ENCODE measurements at regions not wholly inside any gene's neighbourhood (a gene's known extent, or its start where the extent isn't known, plus 50 kb on each side); places are given as distances from the start of the nearest gene placed in this dataset.
A peak's percentile ranks its signal among the peaks of the same experiment; 100 is the strongest.
"Not testable (repeated sequence)": the region's sequence is repeated elsewhere in the genome, so short reads cannot be mapped to it uniquely, and the experiment has no call there.

GRCh38 chr12:92408072-92408900 lies 262.6 kb upstream of the BTG1 start:
- H3K27ac ChIP-seq (ENCODE audit: insufficient read depth, low read length, poor library complexity, severe bottlenecking) = no peak overlapping the region
- H3K4me3 ChIP-seq (ENCODE audit: insufficient read depth, low read depth, low read length, poor library complexity, severe bottlenecking) = no peak overlapping the region
- no peaks in the 10 kb centered on the region for H3K9me3 ChIP-seq (ENCODE audit: control insufficient read depth, low read length)
- no peaks in the 10 kb centered on the region for H3K27me3 ChIP-seq (replicated peaks; ENCODE audit: control insufficient read depth, insufficient read depth, low read length, poor library complexity, severe bottlenecking)
- peak in 1 of 3 donors; percentile 6 for DNase-seq
- H3K4me1 ChIP-seq (ENCODE audit: control insufficient read depth, insufficient read depth, low read length, poor library complexity, severe bottlenecking) = peaks cover 19% of the 10 kb centered on the region
- H3K36me3 ChIP-seq (ENCODE audit: control insufficient read depth, insufficient read depth, low read length) = no peaks in the 10 kb centered on the region

GRCh38 chr12:92406404-92407070 lies 260.9 kb upstream of the BTG1 start:
- not testable (repeated sequence) for H3K36me3 ChIP-seq (ENCODE audit: control insufficient read depth, insufficient read depth, low read length); H3K27ac ChIP-seq (ENCODE audit: insufficient read depth, low read length, poor library complexity, severe bottlenecking); H3K9me3 ChIP-seq (ENCODE audit: control insufficient read depth, low read length); H3K27me3 ChIP-seq (replicated peaks; ENCODE audit: control insufficient read depth, insufficient read depth, low read length, poor library complexity, severe bottlenecking); DNase-seq; H3K4me3 ChIP-seq (ENCODE audit: insufficient read depth, low read depth, low read length, poor library complexity, severe bottlenecking)
- peaks cover 31% of the 10 kb centered on the region for H3K4me1 ChIP-seq (ENCODE audit: control insufficient read depth, insufficient read depth, low read length, poor library complexity, severe bottlenecking)

GRCh38 chr12:92405801-92406251 lies 260.2 kb upstream of the BTG1 start:
- H3K4me3 ChIP-seq (ENCODE audit: insufficient read depth, low read depth, low read length, poor library complexity, severe bottlenecking); H3K27ac ChIP-seq (ENCODE audit: insufficient read depth, low read length, poor library complexity, severe bottlenecking); H3K27me3 ChIP-seq (replicated peaks; ENCODE audit: control insufficient read depth, insufficient read depth, low read length, poor library complexity, severe bottlenecking); DNase-seq; H3K9me3 ChIP-seq (ENCODE audit: control insufficient read depth, low read length); H3K36me3 ChIP-seq (ENCODE audit: control insufficient read depth, insufficient read depth, low read length): not testable (repeated sequence)
- H3K4me1 ChIP-seq (ENCODE audit: control insufficient read depth, insufficient read depth, low read length, poor library complexity, severe bottlenecking) = peaks cover 37% of the 10 kb centered on the region

- Histone ChIP-seq H3K4me3 (ENCODE audit: insufficient read depth, low read depth, low read length, poor library complexity, severe bottlenecking) (no peak overlapping the region), H3K27ac (ENCODE audit: insufficient read depth, low read length, poor library complexity, severe bottlenecking) (peak overlapping the region; percentile 85), H3K27me3 (replicated peaks; ENCODE audit: control insufficient read depth, insufficient read depth, low read length, poor library complexity, severe bottlenecking) (no peaks in the 10 kb centered on the region), H3K4me1 (ENCODE audit: control insufficient read depth, insufficient read depth, low read length, poor library complexity, severe bottlenecking) (peaks cover 46% of the 10 kb centered on the region), H3K36me3 (ENCODE audit: control insufficient read depth, insufficient read depth, low read length) (no peaks in the 10 kb centered on the region), H3K9me3 (ENCODE audit: control insufficient read depth, low read length) (no peaks in the 10 kb centered on the region)
- no peak for DNase-seq
These were observed 259.3 kb upstream of the BTG1 start for GRCh38 chr12:92404921-92405320.

GRCh38 chr12:92404259-92404894 lies 258.7 kb upstream of the BTG1 start:
- no peak overlapping the region for H3K4me3 ChIP-seq (ENCODE audit: insufficient read depth, low read depth, low read length, poor library complexity, severe bottlenecking)
- H3K27ac ChIP-seq (ENCODE audit: insufficient read depth, low read length, poor library complexity, severe bottlenecking) = peak overlapping the region; percentile 85
- no peaks in the 10 kb centered on the region for H3K27me3 ChIP-seq (replicated peaks; ENCODE audit: control insufficient read depth, insufficient read depth, low read length, poor library complexity, severe bottlenecking)
- H3K9me3 ChIP-seq (ENCODE audit: control insufficient read depth, low read length) = no peaks in the 10 kb centered on the region
- H3K36me3 ChIP-seq (ENCODE audit: control insufficient read depth, insufficient read depth, low read length) = no peaks in the 10 kb centered on the region
- no peak for DNase-seq
- peaks cover 52% of the 10 kb centered on the region for H3K4me1 ChIP-seq (ENCODE audit: control insufficient read depth, insufficient read depth, low read length, poor library complexity, severe bottlenecking)

- Histone ChIP-seq H3K27me3 (replicated peaks; ENCODE audit: control insufficient read depth, insufficient read depth, low read length, poor library complexity, severe bottlenecking) (no peaks in the 10 kb centered on the region), H3K4me3 (ENCODE audit: insufficient read depth, low read depth, low read length, poor library complexity, severe bottlenecking) (no peak overlapping the region), H3K9me3 (ENCODE audit: control insufficient read depth, low read length) (no peaks in the 10 kb centered on the region), H3K36me3 (ENCODE audit: control insufficient read depth, insufficient read depth, low read length) (no peaks in the 10 kb centered on the region), H3K4me1 (ENCODE audit: control insufficient read depth, insufficient read depth, low read length, poor library complexity, severe bottlenecking) (peaks cover 60% of the 10 kb centered on the region), H3K27ac (ENCODE audit: insufficient read depth, low read length, poor library complexity, severe bottlenecking) (peak overlapping the region; percentile 85)
- DNase-seq = peak; percentile 27 to 47 (median 47)
These were observed 257.8 kb upstream of the BTG1 start for GRCh38 chr12:92403210-92404175.

GRCh38 chr12:92402415-92402814 lies 256.8 kb upstream of the BTG1 start:
- H3K27me3 ChIP-seq (replicated peaks; ENCODE audit: control insufficient read depth, insufficient read depth, low read length, poor library complexity, severe bottlenecking) = no peaks in the 10 kb centered on the region
- H3K27ac ChIP-seq (ENCODE audit: insufficient read depth, low read length, poor library complexity, severe bottlenecking) = peak overlapping the region; percentile 85
- H3K4me1 ChIP-seq (ENCODE audit: control insufficient read depth, insufficient read depth, low read length, poor library complexity, severe bottlenecking) = peaks cover 65% of the 10 kb centered on the region
- H3K9me3 ChIP-seq (ENCODE audit: control insufficient read depth, low read length) = no peaks in the 10 kb centered on the region
- H3K4me3 ChIP-seq (ENCODE audit: insufficient read depth, low read depth, low read length, poor library complexity, severe bottlenecking) = peak overlapping the region; percentile 7
- no peaks in the 10 kb centered on the region for H3K36me3 ChIP-seq (ENCODE audit: control insufficient read depth, insufficient read depth, low read length)
- DNase-seq = no peak

GRCh38 chr12:92400006-92400405 lies 254.4 kb upstream of the BTG1 start:
- Histone ChIP-seq H3K27me3 (replicated peaks; ENCODE audit: control insufficient read depth, insufficient read depth, low read length, poor library complexity, severe bottlenecking) (no peaks in the 10 kb centered on the region), H3K4me1 (ENCODE audit: control insufficient read depth, insufficient read depth, low read length, poor library complexity, severe bottlenecking) (peaks cover 77% of the 10 kb centered on the region), H3K36me3 (ENCODE audit: control insufficient read depth, insufficient read depth, low read length) (no peaks in the 10 kb centered on the region), H3K9me3 (ENCODE audit: control insufficient read depth, low read length) (no peaks in the 10 kb centered on the region), H3K4me3 (ENCODE audit: insufficient read depth, low read depth, low read length, poor library complexity, severe bottlenecking) (peak overlapping the region; percentile 1), H3K27ac (ENCODE audit: insufficient read depth, low read length, poor library complexity, severe bottlenecking) (peak overlapping the region; percentile 78)
- no peak for DNase-seq

GRCh38 chr12:92398565-92399309 lies 253.1 kb upstream of the BTG1 start:
- Histone ChIP-seq H3K4me1 (ENCODE audit: control insufficient read depth, insufficient read depth, low read length, poor library complexity, severe bottlenecking) (peaks cover 74% of the 10 kb centered on the region), H3K27ac (ENCODE audit: insufficient read depth, low read length, poor library complexity, severe bottlenecking) (peak overlapping the region; percentile 78), H3K4me3 (ENCODE audit: insufficient read depth, low read depth, low read length, poor library complexity, severe bottlenecking) (no peak overlapping the region), H3K9me3 (ENCODE audit: control insufficient read depth, low read length) (peaks cover under 1% of the 10 kb centered on the region), H3K36me3 (ENCODE audit: control insufficient read depth, insufficient read depth, low read length) (no peaks in the 10 kb centered on the region), H3K27me3 (replicated peaks; ENCODE audit: control insufficient read depth, insufficient read depth, low read length, poor library complexity, severe bottlenecking) (no peaks in the 10 kb centered on the region)
- peak in 1 of 3 donors; percentile 9 for DNase-seq

All from effector memory CD4-positive, alpha-beta T cell (primary cell).